Naive B cell (primary cell): ENCODE measurements at regions not wholly inside any gene's neighbourhood (a gene's known extent, or its start where the extent isn't known, plus 50 kb on each side); places are given as distances from the start of the nearest gene placed in this dataset.

Source experiments
- ATAC-seq, 2 donors: fragments of 150-1000 bp; cut with Tn5 transposase; 2 replicates each; pipeline ENCODE4 v1.10.0; 2021; ENCODE audit warnings: low read depth in 2 of 2, mild to moderate bottlenecking in 2 of 2, moderate library complexity in 2 of 2
- DNase-seq: peaks from one replicate; pipeline ENCODE4 v3.0.0; 2022
- H3K27ac Mint-ChIP-seq, 6 donors: one replicate each; pipeline ENCODE4 v1.8.0; 2020 to 2022; ENCODE audit warnings: mild to moderate bottlenecking in 6 of 6, mixed read lengths in 6 of 6, moderate library complexity in 5 of 6, inconsistent platforms in 2 of 6
- H3K27me3 Mint-ChIP-seq, 3 donors: one replicate each; pipeline ENCODE4 v1.8.0; 2021 to 2022; ENCODE audit warnings: mixed read lengths in 3 of 3, mild to moderate bottlenecking in 1 of 3
- H3K36me3 Mint-ChIP-seq, 2 donors: one replicate each; pipeline ENCODE4 v1.8.0; 2020 to 2022; ENCODE audit warnings: mixed read lengths in 2 of 2, inconsistent platforms in 1 of 2, mild to moderate bottlenecking in 1 of 2
- H3K4me1 Mint-ChIP-seq, 3 donors: one replicate each; pipeline ENCODE4 v1.8.0; 2020 to 2022; ENCODE audit warnings: mixed read lengths in 3 of 3, inconsistent platforms in 1 of 3, mild to moderate bottlenecking in 1 of 3, moderate library complexity in 1 of 3
- H3K4me3 Mint-ChIP-seq, 8 donors: one replicate each; pipeline ENCODE4 v1.8.0; 2020 to 2022; ENCODE audit warnings: mild to moderate bottlenecking in 8 of 8, mixed read lengths in 8 of 8, moderate library complexity in 8 of 8, inconsistent platforms in 2 of 8
- H3K9me3 Mint-ChIP-seq, 7 donors: one replicate each; pipeline ENCODE4 v1.8.0; 2020 to 2022; ENCODE audit warnings: mixed read lengths in 7 of 7, mild to moderate bottlenecking in 5 of 7, inconsistent platforms in 2 of 7, moderate library complexity in 1 of 7

DNA sequence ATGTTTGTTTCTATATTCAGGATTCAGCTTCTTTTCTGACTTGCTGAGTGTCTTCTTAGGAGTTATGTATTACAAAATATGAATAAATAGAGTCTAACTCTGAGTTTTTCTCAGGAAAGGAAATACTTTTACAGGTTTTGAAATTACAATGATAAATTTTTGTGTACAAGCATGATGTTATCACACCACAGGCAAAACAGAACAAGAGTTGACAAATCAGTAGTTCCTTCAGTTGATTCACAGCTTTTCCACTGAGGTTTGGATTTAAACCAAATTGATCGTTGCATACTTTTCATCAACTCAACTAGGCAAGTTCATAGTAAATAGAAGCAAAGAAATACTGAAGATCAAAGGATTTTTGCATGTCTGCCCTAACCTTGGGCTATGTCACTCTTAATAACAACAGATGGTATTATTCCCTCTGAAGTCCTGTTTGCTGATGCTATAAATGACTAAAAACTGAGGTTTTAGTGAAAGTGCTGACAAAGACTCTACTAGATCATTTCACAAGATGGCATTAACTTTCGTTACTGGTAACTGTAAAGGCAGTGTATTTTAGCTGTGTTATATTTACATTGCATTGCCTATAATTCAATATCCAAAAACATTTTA, 520.2 kb downstream of the FLRT2 start:
- H3K4me1 Mint-ChIP-seq = no peaks in the 10 kb centered on the region
- ATAC-seq = no peak
- DNase-seq = no peak
- no peak overlapping the region for H3K27ac Mint-ChIP-seq
- no peak overlapping the region for H3K4me3 Mint-ChIP-seq
- peaks cover 0 to 11% (median 5%) of the 10 kb centered on the region in 7 donors for H3K9me3 Mint-ChIP-seq
- H3K36me3 Mint-ChIP-seq = peaks cover 0 to 8% of the 10 kb centered on the region in 2 donors
- H3K27me3 Mint-ChIP-seq = no peaks in the 10 kb centered on the region

DNA sequence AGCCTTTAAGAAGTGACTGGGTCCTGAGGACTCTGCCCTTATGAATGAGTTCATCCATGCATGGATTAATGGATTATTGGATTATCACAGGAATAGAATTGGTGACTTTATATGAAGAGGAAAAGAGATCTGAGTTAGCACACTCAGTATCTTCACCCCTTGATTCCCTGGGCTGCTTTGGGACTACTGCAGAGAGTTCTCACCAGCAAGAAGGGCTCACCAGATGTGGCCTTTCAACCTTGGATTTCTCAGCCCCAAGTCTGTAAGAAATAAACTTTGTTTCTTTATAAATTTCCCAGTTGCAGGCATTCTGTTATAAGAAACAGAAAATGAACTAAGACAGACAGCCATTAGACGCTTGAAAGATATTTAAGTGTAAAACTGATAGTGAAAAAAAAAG, 509.2 kb downstream of the FLRT2 start:
- no peak for ATAC-seq
- Mint-ChIP-seq H3K27ac (no peak overlapping the region), H3K27me3 (no peaks in the 10 kb centered on the region), H3K9me3 (peaks cover 0 to 19% (median 7%) of the 10 kb centered on the region in 7 donors), H3K4me1 (no peaks in the 10 kb centered on the region), H3K36me3 (peaks cover 0 to 6% of the 10 kb centered on the region in 2 donors), H3K4me3 (no peak overlapping the region)
- DNase-seq = no peak

DNA sequence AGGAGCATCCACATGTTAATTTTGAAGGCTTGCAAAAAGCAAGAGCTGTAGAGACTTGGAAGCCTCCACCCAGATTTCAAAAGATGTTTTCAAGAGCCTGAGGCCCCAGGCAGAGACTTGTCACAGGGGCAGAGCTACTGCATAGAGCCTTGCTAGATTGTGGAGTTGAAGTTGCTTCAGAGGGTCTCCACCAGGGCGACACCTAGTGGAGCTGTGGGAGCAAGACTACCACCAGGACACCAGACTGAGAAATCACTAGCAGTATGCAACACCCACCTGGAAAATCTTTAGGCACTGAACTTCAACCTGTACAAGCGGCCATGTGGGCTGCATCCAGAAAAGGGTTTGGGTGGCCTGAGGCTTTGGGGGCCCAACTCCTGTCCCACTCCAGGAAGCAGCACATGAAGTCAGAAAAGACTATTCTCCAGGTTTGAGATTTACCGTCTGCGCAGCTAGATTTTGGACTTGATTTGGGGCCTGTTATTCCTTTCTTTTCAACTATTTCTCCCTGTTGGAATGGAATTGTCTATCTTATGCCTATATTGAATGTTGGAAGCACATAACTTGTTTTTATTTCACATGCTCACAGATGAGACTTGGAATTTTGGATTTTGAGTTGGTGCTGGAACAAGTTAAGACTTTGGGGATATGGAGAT, 508.6 kb downstream of the FLRT2 start:
- Mint-ChIP-seq H3K4me1 (no peaks in the 10 kb centered on the region), H3K27ac (no peak overlapping the region), H3K27me3 (no peaks in the 10 kb centered on the region), H3K36me3 (peaks cover 0 to 6% of the 10 kb centered on the region in 2 donors), H3K4me3 (no peak overlapping the region), H3K9me3 (peaks cover 0 to 19% (median 7%) of the 10 kb centered on the region in 7 donors)
- DNase-seq (peak; percentile 6), ATAC-seq (peak in 1 of 2 donors; percentile 44)

DNA sequence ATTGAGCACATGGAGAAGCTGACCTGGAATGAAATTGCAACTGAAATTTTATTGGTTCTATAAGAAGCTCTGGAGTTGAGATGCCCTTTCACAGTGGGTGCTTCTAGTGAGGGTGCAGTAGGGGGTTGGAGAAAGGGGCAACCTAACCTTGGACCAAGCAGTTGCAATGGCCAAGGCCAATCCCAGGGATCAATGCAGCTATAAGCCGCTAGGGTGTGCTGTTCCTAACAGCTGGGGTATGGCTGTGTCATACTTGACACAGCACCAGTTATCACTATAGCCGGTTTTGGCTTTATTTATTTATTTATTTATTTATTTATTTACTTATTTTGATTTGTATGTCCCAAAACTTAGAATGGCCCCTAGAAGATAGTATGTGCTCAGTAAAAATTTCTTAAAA, 505.9 kb downstream of the FLRT2 start:
- no peaks in the 10 kb centered on the region for H3K9me3 Mint-ChIP-seq
- no peak for DNase-seq

DNA sequence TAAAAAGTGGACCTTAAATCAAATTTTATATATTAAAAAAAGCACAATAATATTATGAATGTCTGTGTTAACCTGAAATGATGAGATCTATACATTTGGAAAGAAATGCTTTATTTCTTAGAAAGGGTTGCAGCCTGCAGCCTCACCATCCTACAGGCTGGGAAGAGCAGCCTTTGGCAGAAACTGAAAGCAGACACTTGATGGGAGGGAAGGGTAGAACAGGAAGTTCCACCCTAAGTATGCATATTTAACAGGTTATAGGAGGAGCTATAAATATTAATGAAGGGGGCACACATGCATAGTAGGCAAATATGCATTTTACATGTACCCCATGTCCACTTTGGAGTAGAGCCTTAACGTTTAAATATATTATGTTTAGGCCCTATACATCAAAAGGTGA, 498.0 kb downstream of the FLRT2 start:
- Mint-ChIP-seq H3K27ac (peak overlapping the region in 1 of 6 donors; percentile 60), H3K27me3 (no peaks in the 10 kb centered on the region), H3K36me3 (peaks cover 0 to 6% of the 10 kb centered on the region in 2 donors), H3K9me3 (peaks cover 3 to 11% (median 9%) of the 10 kb centered on the region in 7 donors), H3K4me1 (peaks cover 0 to 4% (median 4%) of the 10 kb centered on the region in 3 donors), H3K4me3 (no peak overlapping the region)
- DNase-seq = no peak
- ATAC-seq = no peak

More for the DNA sequence above, 505.9 kb downstream of the FLRT2 start:
- Mint-ChIP-seq H3K4me3 (no peak overlapping the region), H3K4me1 (no peaks in the 10 kb centered on the region), H3K36me3 (no peaks in the 10 kb centered on the region), H3K27me3 (no peaks in the 10 kb centered on the region), H3K27ac (no peak overlapping the region)
- no peak for ATAC-seq

DNA sequence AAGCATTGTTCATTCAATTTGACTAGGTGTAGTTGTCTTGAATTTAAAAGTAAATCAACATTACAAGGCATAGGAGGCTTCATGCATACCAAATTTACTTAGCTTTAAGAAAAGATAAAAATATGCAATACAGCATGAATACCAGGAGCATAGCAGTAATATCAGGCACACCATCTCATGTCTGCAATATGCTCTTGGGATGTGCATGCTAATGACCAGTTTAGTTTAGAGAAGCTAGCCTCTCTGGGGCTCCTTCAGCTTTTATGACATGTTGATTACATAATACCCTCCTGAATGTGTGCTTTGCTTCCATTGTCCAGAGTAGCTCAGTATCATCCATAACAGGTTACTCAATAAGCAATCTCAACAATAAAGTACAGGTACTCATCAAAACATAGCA, 497.2 kb downstream of the FLRT2 start:
- Mint-ChIP-seq H3K36me3 (peaks cover 0 to 6% of the 10 kb centered on the region in 2 donors), H3K4me3 (no peak overlapping the region), H3K9me3 (peaks cover 3 to 13% (median 10%) of the 10 kb centered on the region in 7 donors), H3K27ac (no peak overlapping the region), H3K4me1 (peaks cover 0 to 4% (median 4%) of the 10 kb centered on the region in 3 donors), H3K27me3 (no peaks in the 10 kb centered on the region)
- DNase-seq (no peak), ATAC-seq (no peak)

DNA sequence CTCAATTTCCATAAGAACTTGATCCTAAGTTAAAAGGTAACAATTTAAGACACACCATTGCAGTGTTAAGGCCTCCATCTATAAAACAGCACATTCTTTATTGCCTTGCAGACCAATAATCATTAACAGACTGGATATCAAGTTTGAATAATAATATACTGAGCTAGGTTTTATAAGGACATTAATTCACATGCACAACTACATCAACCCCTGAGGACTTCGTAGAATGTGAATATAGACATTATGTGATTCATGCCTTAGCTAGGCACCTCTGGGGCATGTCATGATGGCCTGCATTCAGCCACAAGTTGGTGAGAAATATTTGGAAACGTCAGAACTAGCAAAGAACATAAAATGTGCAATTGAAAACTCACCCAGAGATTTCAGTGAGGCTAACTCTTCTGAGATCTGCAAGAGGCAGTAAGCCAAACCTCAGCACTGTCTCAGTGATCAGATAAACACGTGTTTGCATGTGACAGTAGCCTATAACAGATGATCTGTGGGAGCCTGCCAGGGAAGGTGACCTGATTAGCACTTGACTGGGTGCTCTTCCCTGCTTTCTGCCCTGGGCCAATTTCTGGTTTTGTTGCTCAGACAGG, 492.2 kb downstream of the FLRT2 start:
- Mint-ChIP-seq H3K27ac (no peak overlapping the region), H3K9me3 (peaks cover 0 to 11% (median 5%) of the 10 kb centered on the region in 7 donors), H3K4me1 (peaks cover 0 to 4% (median 4%) of the 10 kb centered on the region in 3 donors), H3K4me3 (no peak overlapping the region), H3K27me3 (no peaks in the 10 kb centered on the region), H3K36me3 (peaks cover 0 to 6% of the 10 kb centered on the region in 2 donors)
- ATAC-seq = no peak
- DNase-seq = no peak

DNA sequence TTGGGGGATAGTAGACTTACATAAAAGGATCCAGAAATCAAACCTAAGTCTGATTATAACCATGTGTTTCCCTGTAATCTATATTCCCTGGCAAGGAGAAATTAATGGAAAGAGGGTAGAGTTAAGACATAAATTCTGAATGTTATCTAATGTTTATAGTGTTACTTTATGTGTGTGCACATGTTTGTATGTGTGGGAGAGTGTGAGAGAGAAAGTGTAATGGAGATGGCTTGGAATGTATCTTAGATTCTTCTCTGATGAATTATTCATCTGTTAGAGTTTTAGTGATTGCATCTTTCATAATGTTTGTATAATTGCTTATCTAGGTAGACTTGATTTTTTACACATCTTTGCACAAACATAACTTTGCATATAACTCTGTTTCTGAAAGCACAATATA, 490.9 kb downstream of the FLRT2 start:
- peaks cover 0 to 6% of the 10 kb centered on the region in 2 donors for H3K36me3 Mint-ChIP-seq
- DNase-seq = no peak
- no peak for ATAC-seq
- H3K27ac Mint-ChIP-seq = no peak overlapping the region
- H3K4me3 Mint-ChIP-seq = no peak overlapping the region
- peaks cover 0 to 11% (median 5%) of the 10 kb centered on the region in 7 donors for H3K9me3 Mint-ChIP-seq
- H3K4me1 Mint-ChIP-seq = peaks cover 0 to 4% (median 4%) of the 10 kb centered on the region in 3 donors
- no peaks in the 10 kb centered on the region for H3K27me3 Mint-ChIP-seq

DNA sequence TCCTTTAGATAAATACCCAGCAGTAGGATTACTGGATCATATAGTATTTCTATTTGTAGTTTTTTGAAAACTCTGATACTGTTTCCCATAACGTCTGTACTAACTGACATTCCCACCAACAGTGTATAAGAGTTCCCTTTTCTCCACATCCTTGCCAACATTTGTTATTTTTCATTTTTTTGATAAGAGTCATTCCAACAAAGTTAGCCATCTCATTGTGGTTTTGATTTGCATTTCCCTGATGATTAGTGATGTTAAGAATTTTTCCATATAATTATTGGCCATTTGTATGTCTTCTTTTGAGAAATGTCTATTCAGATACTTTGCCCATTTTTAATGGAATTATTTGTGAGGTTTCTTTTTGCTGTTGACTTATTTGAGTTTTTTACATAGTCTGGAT, 486.0 kb downstream of the FLRT2 start:
- Mint-ChIP-seq H3K27ac (no peak overlapping the region), H3K9me3 (peaks cover 0 to 4% (median 0%) of the 10 kb centered on the region in 7 donors), H3K4me3 (no peak overlapping the region), H3K36me3 (no peaks in the 10 kb centered on the region), H3K27me3 (no peaks in the 10 kb centered on the region), H3K4me1 (peaks cover 0 to 5% (median 4%) of the 10 kb centered on the region in 3 donors)
- no peak for ATAC-seq
- DNase-seq = no peak

DNA sequence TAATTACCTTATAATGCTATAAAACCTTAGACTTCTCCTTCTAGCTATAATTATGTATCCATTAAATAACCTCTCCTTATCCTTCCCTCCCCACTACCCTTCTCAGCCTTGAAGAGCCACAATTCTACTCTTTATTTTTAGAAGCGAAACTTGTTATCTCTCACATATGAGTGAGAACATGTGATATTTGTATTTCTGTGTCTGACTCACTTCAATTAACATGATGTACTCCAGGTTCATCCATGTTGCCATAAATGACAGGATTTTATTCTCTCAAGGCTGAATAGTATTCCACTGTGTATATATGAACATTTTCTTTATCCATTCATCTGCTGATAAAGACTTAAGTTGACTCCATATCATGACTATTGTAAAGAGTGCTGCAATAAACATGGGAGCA, 485.6 kb downstream of the FLRT2 start:
- ATAC-seq (no peak), DNase-seq (no peak)
- Mint-ChIP-seq H3K9me3 (peaks cover 0 to 4% (median 0%) of the 10 kb centered on the region in 7 donors), H3K4me3 (no peak overlapping the region), H3K27me3 (no peaks in the 10 kb centered on the region), H3K27ac (no peak overlapping the region), H3K36me3 (no peaks in the 10 kb centered on the region), H3K4me1 (peaks cover 0 to 5% (median 4%) of the 10 kb centered on the region in 3 donors)

DNA sequence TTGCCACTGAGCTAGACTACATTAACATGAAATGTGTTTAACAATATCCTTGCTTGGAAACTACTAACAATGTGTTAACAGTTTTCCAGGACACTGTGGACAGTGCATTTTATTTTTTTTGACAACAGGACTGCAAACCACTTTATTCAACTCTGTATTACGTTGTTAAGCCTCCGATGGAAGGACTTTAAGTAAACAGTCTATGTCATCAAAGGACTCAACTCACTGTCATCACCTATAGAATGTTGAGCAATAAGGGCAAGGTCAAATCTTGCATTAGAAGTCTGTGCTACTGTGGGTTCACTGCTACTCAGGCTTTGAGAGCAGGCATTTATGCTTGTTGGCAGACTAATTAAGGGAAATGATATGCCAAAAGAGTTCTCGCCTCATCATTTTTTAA, 483.7 kb downstream of the FLRT2 start:
- Mint-ChIP-seq H3K27ac (no peak overlapping the region), H3K9me3 (peaks cover 0 to 5% (median 0%) of the 10 kb centered on the region in 7 donors), H3K4me1 (peaks cover 0 to 5% (median 4%) of the 10 kb centered on the region in 3 donors), H3K36me3 (no peaks in the 10 kb centered on the region), H3K27me3 (no peaks in the 10 kb centered on the region), H3K4me3 (no peak overlapping the region)
- DNase-seq = no peak
- no peak for ATAC-seq

DNA sequence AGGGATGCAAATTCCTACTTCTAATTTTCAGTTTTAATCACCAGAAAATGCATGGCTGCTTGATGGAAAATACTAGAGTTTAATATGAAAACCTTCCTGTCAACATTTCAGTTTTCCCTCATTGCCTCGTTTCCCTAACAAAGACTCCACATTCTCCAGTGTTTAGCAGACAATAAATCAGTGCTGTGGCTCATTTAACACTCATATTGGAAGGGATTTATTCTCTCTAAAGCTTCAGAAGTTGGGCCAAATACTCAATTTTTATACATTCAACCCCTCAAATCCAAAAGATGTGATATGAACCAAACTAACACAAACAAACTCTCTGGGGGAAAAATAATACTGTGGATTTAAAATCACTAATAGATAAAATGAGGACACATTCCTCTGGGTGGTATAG, 482.5 kb downstream of the FLRT2 start:
- no peak for DNase-seq
- Mint-ChIP-seq H3K9me3 (peaks cover 0 to 4% (median 0%) of the 10 kb centered on the region in 7 donors), H3K27ac (no peak overlapping the region), H3K27me3 (no peaks in the 10 kb centered on the region), H3K36me3 (peaks cover 0 to 1% of the 10 kb centered on the region in 2 donors), H3K4me3 (no peak overlapping the region), H3K4me1 (peaks cover 0 to 5% (median 4%) of the 10 kb centered on the region in 3 donors)
- ATAC-seq = no peak

DNA sequence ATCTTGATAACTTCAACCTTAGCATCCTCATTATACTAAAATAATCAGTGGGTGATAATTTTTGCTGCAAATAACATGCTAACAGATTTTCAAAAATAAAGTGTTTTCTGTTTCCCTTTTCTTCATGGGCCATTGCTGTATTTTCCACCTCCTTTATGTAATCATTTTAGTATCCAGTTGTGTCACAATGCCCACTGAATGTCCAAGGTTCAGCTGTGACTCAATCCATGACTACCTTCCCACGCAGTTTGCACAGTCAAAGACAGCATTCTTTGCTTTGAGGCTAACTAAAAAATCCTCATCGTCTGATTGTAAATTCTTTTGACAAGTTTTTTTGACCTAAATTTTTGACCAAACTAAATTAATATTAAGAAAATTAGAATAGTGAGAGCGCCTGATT, 474.1 kb downstream of the FLRT2 start:
- no peak overlapping the region for H3K27ac Mint-ChIP-seq
- DNase-seq = no peak
- H3K4me1 Mint-ChIP-seq = no peaks in the 10 kb centered on the region
- H3K4me3 Mint-ChIP-seq = no peak overlapping the region
- peaks cover 0 to 2% (median 0%) of the 10 kb centered on the region in 7 donors for H3K9me3 Mint-ChIP-seq
- no peaks in the 10 kb centered on the region for H3K27me3 Mint-ChIP-seq
- no peak for ATAC-seq
- peaks cover 0 to 8% of the 10 kb centered on the region in 2 donors for H3K36me3 Mint-ChIP-seq

DNA sequence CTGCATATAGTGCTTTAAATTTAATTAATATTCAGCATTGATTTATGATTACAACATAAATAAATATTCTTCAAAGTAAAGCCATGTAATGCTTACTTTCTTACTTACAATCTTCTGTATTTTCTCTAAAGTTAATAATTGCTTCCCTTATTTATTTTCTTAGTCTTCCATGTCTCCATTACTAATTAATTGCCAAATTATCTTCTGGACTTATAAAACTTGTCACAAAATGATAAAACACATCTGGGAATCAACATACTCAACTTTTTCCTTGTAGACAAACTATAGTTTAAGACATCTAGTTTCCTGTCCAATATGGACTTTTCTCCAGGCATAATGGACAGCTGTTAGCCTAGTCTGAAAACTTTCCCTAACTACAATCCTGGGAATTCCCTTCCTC, 466.6 kb downstream of the FLRT2 start:
- H3K27ac Mint-ChIP-seq = peak overlapping the region in 1 of 6 donors; percentile 5
- no peaks in the 10 kb centered on the region for H3K36me3 Mint-ChIP-seq
- no peaks in the 10 kb centered on the region for H3K27me3 Mint-ChIP-seq
- H3K4me3 Mint-ChIP-seq = no peak overlapping the region
- H3K9me3 Mint-ChIP-seq = peaks cover 0 to 2% (median 0%) of the 10 kb centered on the region in 7 donors
- DNase-seq = no peak
- peaks cover 0 to 6% (median 0%) of the 10 kb centered on the region in 3 donors for H3K4me1 Mint-ChIP-seq
- no peak for ATAC-seq
